GM12878 (cell line): ENCODE measurements at regions not wholly inside any gene's neighbourhood (a gene's known extent, or its start where the extent isn't known, plus 50 kb on each side); places are given as distances from the start of the nearest gene placed in this dataset.

ENCODE experiments used
- ATAC-seq: fragments of 200-7000 bp; cut with Tn5 transposase; 3 replicates; pipeline ENCODE4 v1.9.1; 2020; ENCODE audit warnings: mild to moderate bottlenecking, moderate library complexity
- BruUV-seq: library from RNA; stranded (reverse); fragments of 400-500 nt; replicated peaks from 2 replicates; lab custom pipeline; 2021; lab: Mats Ljungman, UMichigan
- CTCF ChIA-PET: fragments of 300-600 bp; sonication (Branson Sonifier 250); formaldehyde crosslinking; extraction: SDS; loops from one replicate; lab custom pipeline; 2021; ENCODE audit warnings: inconsistent platforms; lab: Yijun Ruan, JAX
- POLR2A ChIA-PET: fragments of 350-600 bp; formaldehyde crosslinking; extraction: SDS; loops from one replicate; lab custom pipeline; 2021; ENCODE audit warnings: inconsistent platforms; lab: Charles Lee
- RAD21 ChIA-PET: fragments of 300-600 bp; sonication (Branson Sonifier 250); formaldehyde crosslinking; loops from one replicate; lab custom pipeline; 2023; ENCODE audit warnings: antibody characterized with exemption; ENCODE audit not compliant: unreplicated experiment; lab: Charles Lee
- SMC1A ChIA-PET: fragments of 300-600 bp; sonication (Branson Sonifier 250); formaldehyde crosslinking; loops from one replicate; lab custom pipeline; 2023; ENCODE audit not compliant: unreplicated experiment, uncharacterized antibody; lab: Charles Lee
- DNase-seq: peaks from one replicate; pipeline ENCODE4 v3.0.0-alpha.2; 2011; ENCODE audit warnings: low read depth, low spot score
- FAIRE-seq: peaks from 3 replicates; lab custom pipeline; 2011; peaks lifted over from hg19 to GRCh38; lab: Jason Lieb, UNC
- H2AFZ ChIP-seq: 2 replicates; pipeline ENCODE4 v1.6.0; 2011; ENCODE audit warnings: low read depth, low read length, control low read depth; ENCODE audit not compliant: control insufficient read depth
- H3K27ac ChIP-seq: 2 replicates; pipeline ENCODE4 v1.5.1; 2011; ENCODE audit warnings: control low read depth; ENCODE audit not compliant: control insufficient read depth, insufficient read depth
- H3K27me3 ChIP-seq, 2 experiments: replicated peaks in 1 of 2; 2 replicates each; pipeline versions ENCODE4 v1.6.0 to v1.6.1; 2011; ENCODE audit warnings: low read length in 1 of 2; ENCODE audit not compliant: control insufficient read depth in 2 of 2, insufficient read depth in 2 of 2
- H3K36me3 ChIP-seq, 2 experiments: 2 replicates each; pipeline ENCODE4 v1.5.1; 2011; ENCODE audit warnings: low read length in 1 of 2; ENCODE audit not compliant: control insufficient read depth in 2 of 2, insufficient read depth in 2 of 2
- H3K4me1 ChIP-seq: 2 replicates; pipeline ENCODE4 v1.6.1; 2011; ENCODE audit warnings: mild to moderate bottlenecking, low read length, moderate library complexity, mixed read lengths; ENCODE audit not compliant: control insufficient read depth, insufficient read depth
- H3K4me2 ChIP-seq: 2 replicates; pipeline ENCODE4 v1.6.0; 2011; ENCODE audit warnings: control low read depth; ENCODE audit not compliant: control insufficient read depth, insufficient read depth
- H3K4me3 ChIP-seq: fragments of 200-600 bp; sonication (generic); 2 replicates; pipeline ENCODE4 v1.5.1; 2016
- H3K79me2 ChIP-seq: 2 replicates; pipeline ENCODE4 v1.6.0; 2011; ENCODE audit warnings: low read length; ENCODE audit not compliant: control insufficient read depth, insufficient read depth
- H3K9ac ChIP-seq: 2 replicates; pipeline ENCODE4 v1.8.0; 2011; ENCODE audit warnings: low read length, control low read depth, mixed read lengths; ENCODE audit not compliant: control insufficient read depth, insufficient read depth
- H3K9me3 ChIP-seq: replicated peaks from 3 replicates; pipeline ENCODE4 v1.5.1; 2011; ENCODE audit warnings: mild to moderate bottlenecking, low read length; ENCODE audit not compliant: control insufficient read depth, insufficient read depth
- H4K20me1 ChIP-seq: 2 replicates; pipeline ENCODE4 v1.6.0; 2011; ENCODE audit not compliant: control insufficient read depth, insufficient read depth
- BCL11A ChIP-seq: IDR thresholded peaks from 2 replicates; pipeline ENCODE4 v1.6.1; 2011; ENCODE audit warnings: low read depth, low read length
- E4F1 ChIP-seq: fragments of 450-650 bp; IDR thresholded peaks from 2 replicates; pipeline ENCODE4 v1.6.1; 2018; ENCODE audit warnings: borderline replicate concordance, mild to moderate bottlenecking; ENCODE audit not compliant: partially characterized antibody
- EZH2 ChIP-seq: IDR thresholded peaks from 2 replicates; pipeline ENCODE4 v1.6.1; 2012; ENCODE audit warnings: low read depth, mild to moderate bottlenecking, control low read depth, inconsistent platforms, low read length, borderline replicate concordance; ENCODE audit not compliant: control insufficient read depth
- IKZF2 ChIP-seq, 2 experiments: fragments of 450-650 bp; IDR thresholded peaks; 2 replicates each; pipeline ENCODE4 v1.6.1; 2017; ENCODE audit warnings: mild to moderate bottlenecking in 2 of 2, moderate library complexity in 2 of 2
- JUNB ChIP-seq: IDR thresholded peaks from 2 replicates; pipeline ENCODE4 v1.6.1; 2016; ENCODE audit warnings: antibody characterized with exemption, mild to moderate bottlenecking
- NFIC ChIP-seq: IDR thresholded peaks from 2 replicates; pipeline ENCODE4 v1.6.1; 2012; ENCODE audit warnings: low read depth, mild to moderate bottlenecking, inconsistent platforms, low read length, moderate library complexity
- POLR2AphosphoS5 ChIP-seq: IDR thresholded peaks from 2 replicates; pipeline ENCODE4 v1.6.1; 2011; ENCODE audit warnings: mild to moderate bottlenecking, low read length, inconsistent platforms
- RB1 ChIP-seq: fragments of 450-650 bp; formaldehyde crosslinking; IDR thresholded peaks from 2 replicates; pipeline ENCODE4 v1.6.1; 2017; ENCODE audit warnings: mild to moderate bottlenecking, borderline replicate concordance
- SKIL ChIP-seq: fragments of 450-650 bp; IDR thresholded peaks from 2 replicates; pipeline ENCODE4 v1.6.1; 2017; ENCODE audit warnings: mild to moderate bottlenecking, low read depth, inconsistent platforms; ENCODE audit not compliant: poor library complexity, severe bottlenecking
- SUPT20H ChIP-seq: IDR thresholded peaks from 2 replicates; pipeline ENCODE4 v1.6.1; 2011; ENCODE audit warnings: low read depth, mild to moderate bottlenecking, low read length, moderate library complexity, borderline replicate concordance; ENCODE audit not compliant: control insufficient read depth
- ZNF217 ChIP-seq: fragments of 450-650 bp; IDR thresholded peaks from 2 replicates; pipeline ENCODE4 v1.6.1; 2017; ENCODE audit warnings: antibody characterized with exemption, mild to moderate bottlenecking
- WGBS: methylation state at CpG from one replicate; pipeline ENCODE4 v1.1.6; 2016; ENCODE audit warnings: low lambda C conversion rate; ENCODE audit not compliant: insufficient replicate concordance, insufficient coverage; ENCODE audit errors: missing lambda C conversion rate; 5-methylcytosine and 5-hydroxymethylcytosine counted together
- in situ Hi-C: fragments of 300-500 bp; cut with MboI; formaldehyde crosslinking; loops from 9 replicates; pipeline ENCODE4 v1.14.3; 2018; ENCODE audit warnings: mixed read lengths
- intact Hi-C: fragments of 100-400 bp; cut with micrococcal nuclease; formaldehyde crosslinking; loops from one replicate; pipeline ENCODE4 v1.14.2; 2022; ENCODE audit not compliant: unreplicated experiment
- TF ChIP-seq, protein P1 (sequence below): IDR thresholded peaks from 2 replicates; pipeline ENCODE4 v1.6.1; 2012; ENCODE audit warnings: low read length, inconsistent platforms
- TF ChIP-seq, protein P2 (sequence below): fragments of 450-650 bp; IDR thresholded peaks from 2 replicates; pipeline ENCODE4 v1.6.1; 2016; ENCODE audit warnings: mild to moderate bottlenecking
- TF ChIP-seq, protein P3 (sequence below): fragments of 450-650 bp; IDR thresholded peaks from 2 replicates; pipeline ENCODE4 v1.6.1; 2017; ENCODE audit warnings: mild to moderate bottlenecking

GRCh38 chr4:146072376-146072775 lies 103.1 kb upstream of the LSM6 start:
- H3K9me3 ChIP-seq = no peaks in the 10 kb centered on the region
- in situ Hi-C loops (no loop called here), intact Hi-C loops (no loop called here)
- H4K20me1 ChIP-seq = no peaks in the 10 kb centered on the region
- H3K36me3 ChIP-seq = no peaks in the 10 kb centered on the region
- POLR2A ChIA-PET = interaction anchor here (0.7 kb wide), 2 partner anchors 12 to 13 kb away, joined by 3 read pairs; no protein-coding TSS in a partner anchor
- H3K27ac ChIP-seq = no peak overlapping the region
- RAD21 ChIA-PET = interaction anchor here (1.0 kb wide), 1 partner anchor 42 kb away, joined by 3 read pairs; no protein-coding TSS in a partner anchor
- FAIRE-seq (no peak), DNase-seq (no peak), ATAC-seq (no peak)
- H3K79me2 ChIP-seq = no peaks in the 10 kb centered on the region
- no peaks in the 10 kb centered on the region for H3K27me3 ChIP-seq
- peaks cover 5% of the 10 kb centered on the region for H3K4me1 ChIP-seq
- CTCF ChIA-PET = no interaction called here
- H3K9ac ChIP-seq = no peak overlapping the region
- H3K4me2 ChIP-seq = no peak overlapping the region
- no peak overlapping the region for H3K4me3 ChIP-seq
- H2AFZ ChIP-seq = no peak overlapping the region
- TF ChIP-seq SUPT20H (no peak), JUNB (no peak), SKIL (no peak), ZNF217 (no peak), NFIC (no peak), POLR2AphosphoS5 (no peak), IKZF2 (IDR thresholded peaks at IDR 0.05) (no peak), RB1 (no peak), BCL11A (no peak), E4F1 (no peak), EZH2 (no peak)
- TF ChIP-seq, protein P1, sequence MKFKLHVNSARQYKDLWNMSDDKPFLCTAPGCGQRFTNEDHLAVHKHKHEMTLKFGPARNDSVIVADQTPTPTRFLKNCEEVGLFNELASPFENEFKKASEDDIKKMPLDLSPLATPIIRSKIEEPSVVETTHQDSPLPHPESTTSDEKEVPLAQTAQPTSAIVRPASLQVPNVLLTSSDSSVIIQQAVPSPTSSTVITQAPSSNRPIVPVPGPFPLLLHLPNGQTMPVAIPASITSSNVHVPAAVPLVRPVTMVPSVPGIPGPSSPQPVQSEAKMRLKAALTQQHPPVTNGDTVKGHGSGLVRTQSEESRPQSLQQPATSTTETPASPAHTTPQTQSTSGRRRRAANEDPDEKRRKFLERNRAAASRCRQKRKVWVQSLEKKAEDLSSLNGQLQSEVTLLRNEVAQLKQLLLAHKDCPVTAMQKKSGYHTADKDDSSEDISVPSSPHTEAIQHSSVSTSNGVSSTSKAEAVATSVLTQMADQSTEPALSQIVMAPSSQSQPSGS = no peak
- TF ChIP-seq, protein P2, sequence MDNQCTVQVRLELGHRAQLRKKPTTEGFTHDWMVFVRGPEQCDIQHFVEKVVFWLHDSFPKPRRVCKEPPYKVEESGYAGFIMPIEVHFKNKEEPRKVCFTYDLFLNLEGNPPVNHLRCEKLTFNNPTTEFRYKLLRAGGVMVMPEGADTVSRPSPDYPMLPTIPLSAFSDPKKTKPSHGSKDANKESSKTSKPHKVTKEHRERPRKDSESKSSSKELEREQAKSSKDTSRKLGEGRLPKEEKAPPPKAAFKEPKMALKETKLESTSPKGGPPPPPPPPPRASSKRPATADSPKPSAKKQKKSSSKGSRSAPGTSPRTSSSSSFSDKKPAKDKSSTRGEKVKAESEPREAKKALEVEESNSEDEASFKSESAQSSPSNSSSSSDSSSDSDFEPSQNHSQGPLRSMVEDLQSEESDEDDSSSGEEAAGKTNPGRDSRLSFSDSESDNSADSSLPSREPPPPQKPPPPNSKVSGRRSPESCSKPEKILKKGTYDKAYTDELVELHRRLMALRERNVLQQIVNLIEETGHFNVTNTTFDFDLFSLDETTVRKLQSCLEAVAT = no peak
- TF ChIP-seq, protein P3, sequence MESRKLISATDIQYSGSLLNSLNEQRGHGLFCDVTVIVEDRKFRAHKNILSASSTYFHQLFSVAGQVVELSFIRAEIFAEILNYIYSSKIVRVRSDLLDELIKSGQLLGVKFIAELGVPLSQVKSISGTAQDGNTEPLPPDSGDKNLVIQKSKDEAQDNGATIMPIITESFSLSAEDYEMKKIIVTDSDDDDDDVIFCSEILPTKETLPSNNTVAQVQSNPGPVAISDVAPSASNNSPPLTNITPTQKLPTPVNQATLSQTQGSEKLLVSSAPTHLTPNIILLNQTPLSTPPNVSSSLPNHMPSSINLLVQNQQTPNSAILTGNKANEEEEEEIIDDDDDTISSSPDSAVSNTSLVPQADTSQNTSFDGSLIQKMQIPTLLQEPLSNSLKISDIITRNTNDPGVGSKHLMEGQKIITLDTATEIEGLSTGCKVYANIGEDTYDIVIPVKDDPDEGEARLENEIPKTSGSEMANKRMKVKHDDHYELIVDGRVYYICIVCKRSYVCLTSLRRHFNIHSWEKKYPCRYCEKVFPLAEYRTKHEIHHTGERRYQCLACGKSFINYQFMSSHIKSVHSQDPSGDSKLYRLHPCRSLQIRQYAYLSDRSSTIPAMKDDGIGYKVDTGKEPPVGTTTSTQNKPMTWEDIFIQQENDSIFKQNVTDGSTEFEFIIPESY = no peak
- SMC1A ChIA-PET = interaction anchor here (0.8 to 1.3 kb wide), 6 partner anchors 11 to 44 kb away, joined by 3 read pairs; no protein-coding TSS in a partner anchor
- 89% methylated on average over 1 of the region's 1 CpG for WGBS
- BruUV-seq = no TSS peak
